AG04450 (cell line): ENCODE measurements at regions not wholly inside any gene's neighbourhood (a gene's known extent, or its start where the extent isn't known, plus 50 kb on each side); places are given as distances from the start of the nearest gene placed in this dataset.

Experiments used
- CTCF ChIA-PET: fragments of 300-600, 350-600 bp; formaldehyde crosslinking; extraction: SDS; loops from one replicate; lab custom pipeline; 2022; ENCODE audit warnings: antibody characterized with exemption, inconsistent platforms; lab: Charles Lee
- POLR2A ChIA-PET: fragments of 350-600 bp; formaldehyde crosslinking; extraction: SDS; loops from one replicate; lab custom pipeline; 2021; ENCODE audit warnings: antibody characterized with exemption, inconsistent platforms; lab: Yijun Ruan, JAX
- DNase-seq: peaks from one replicate; pipeline ENCODE4 v3.0.0-alpha.2; 2011; ENCODE audit warnings: low read depth, low spot score
- H3K27ac ChIP-seq: one replicate; pipeline ENCODE4 v1.5.1; 2012; ENCODE audit warnings: low read depth, low read length, control low read depth
- H3K27me3 ChIP-seq: one replicate; pipeline ENCODE4 v1.6.0; 2012; ENCODE audit warnings: low read length; ENCODE audit not compliant: control insufficient read depth, insufficient read depth
- H3K4me3 ChIP-seq: 2 replicates; pipeline ENCODE4 v1.5.1; 2011; ENCODE audit warnings: mild to moderate bottlenecking, low read depth, low read length, control low read depth
- H3K9me3 ChIP-seq: 2 replicates; pipeline ENCODE4 v1.5.1; 2012; ENCODE audit warnings: low read length; ENCODE audit not compliant: control insufficient read depth, insufficient read depth
- TF ChIP-seq, protein P1 (sequence below): IDR thresholded peaks from 2 replicates; pipeline ENCODE4 v1.5.1; 2011; ENCODE audit warnings: low read depth, low read length, control low read depth, inconsistent platforms

- no peak for DNase-seq
- ChIA-PET POLR2A (no interaction called here), CTCF (no interaction called here)
- Histone ChIP-seq H3K9me3 (no peaks in the 10 kb centered on the region), H3K27ac (no peak overlapping the region), H3K4me3 (no peak overlapping the region), H3K27me3 (no peaks in the 10 kb centered on the region)
- TF ChIP-seq, protein P1, sequence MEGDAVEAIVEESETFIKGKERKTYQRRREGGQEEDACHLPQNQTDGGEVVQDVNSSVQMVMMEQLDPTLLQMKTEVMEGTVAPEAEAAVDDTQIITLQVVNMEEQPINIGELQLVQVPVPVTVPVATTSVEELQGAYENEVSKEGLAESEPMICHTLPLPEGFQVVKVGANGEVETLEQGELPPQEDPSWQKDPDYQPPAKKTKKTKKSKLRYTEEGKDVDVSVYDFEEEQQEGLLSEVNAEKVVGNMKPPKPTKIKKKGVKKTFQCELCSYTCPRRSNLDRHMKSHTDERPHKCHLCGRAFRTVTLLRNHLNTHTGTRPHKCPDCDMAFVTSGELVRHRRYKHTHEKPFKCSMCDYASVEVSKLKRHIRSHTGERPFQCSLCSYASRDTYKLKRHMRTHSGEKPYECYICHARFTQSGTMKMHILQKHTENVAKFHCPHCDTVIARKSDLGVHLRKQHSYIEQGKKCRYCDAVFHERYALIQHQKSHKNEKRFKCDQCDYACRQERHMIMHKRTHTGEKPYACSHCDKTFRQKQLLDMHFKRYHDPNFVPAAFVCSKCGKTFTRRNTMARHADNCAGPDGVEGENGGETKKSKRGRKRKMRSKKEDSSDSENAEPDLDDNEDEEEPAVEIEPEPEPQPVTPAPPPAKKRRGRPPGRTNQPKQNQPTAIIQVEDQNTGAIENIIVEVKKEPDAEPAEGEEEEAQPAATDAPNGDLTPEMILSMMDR: no peak
Measured at GRCh38 chr2:35298493-35298892, 1057.1 kb upstream of the CRIM1 start.

- TF ChIP-seq, protein P1: no peak
- H3K27ac ChIP-seq: no peak overlapping the region
- H3K9me3 ChIP-seq: peaks cover 5% of the 10 kb centered on the region; the same call in 1 of the 2 replicates
- H3K27me3 ChIP-seq: no peaks in the 10 kb centered on the region
- DNase-seq: no peak
- ChIA-PET CTCF (no interaction called here), POLR2A (no interaction called here)
- H3K4me3 ChIP-seq: no peak overlapping the region
Measured at GRCh38 chr2:35297403-35297802, 1058.2 kb upstream of the CRIM1 start.

DNA sequence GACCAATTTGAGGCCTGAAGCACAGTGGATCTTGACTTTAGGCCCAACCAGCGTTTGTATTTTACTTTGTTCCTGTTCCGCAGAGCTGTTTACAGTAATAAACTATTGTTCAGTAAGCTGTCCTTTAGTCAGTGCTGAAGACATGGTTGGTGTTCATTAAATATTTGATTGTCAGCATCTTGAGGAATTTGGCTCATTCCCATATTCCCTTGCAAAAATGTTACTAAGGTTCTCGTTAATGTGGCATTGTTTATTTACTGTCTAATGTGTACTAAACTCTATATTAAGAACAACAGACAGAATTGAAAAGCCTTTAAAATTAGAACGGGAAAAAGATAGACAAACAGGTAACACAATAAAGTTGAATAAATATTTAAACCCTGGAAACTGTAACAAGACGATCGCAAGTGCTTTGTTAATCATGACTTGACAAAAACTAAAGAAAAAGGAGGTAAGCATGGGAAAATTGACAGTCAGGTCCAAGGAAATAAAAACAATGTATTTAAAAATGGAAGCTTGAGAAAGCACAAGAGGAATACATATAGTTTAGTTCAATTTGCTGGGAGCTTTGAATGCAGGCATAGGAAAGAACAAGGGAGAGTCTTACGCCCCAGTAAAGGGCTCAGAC is 1060.8 kb upstream of the CRIM1 start:
- ChIA-PET CTCF (no interaction called here), POLR2A (no interaction called here)
- Histone ChIP-seq H3K9me3 (peaks cover 14% of the 10 kb centered on the region; the same call in 1 of the 2 replicates), H3K27ac (no peak overlapping the region), H3K4me3 (no peak overlapping the region), H3K27me3 (no peaks in the 10 kb centered on the region)
- no peak for DNase-seq
- TF ChIP-seq, protein P1: no peak

DNA sequence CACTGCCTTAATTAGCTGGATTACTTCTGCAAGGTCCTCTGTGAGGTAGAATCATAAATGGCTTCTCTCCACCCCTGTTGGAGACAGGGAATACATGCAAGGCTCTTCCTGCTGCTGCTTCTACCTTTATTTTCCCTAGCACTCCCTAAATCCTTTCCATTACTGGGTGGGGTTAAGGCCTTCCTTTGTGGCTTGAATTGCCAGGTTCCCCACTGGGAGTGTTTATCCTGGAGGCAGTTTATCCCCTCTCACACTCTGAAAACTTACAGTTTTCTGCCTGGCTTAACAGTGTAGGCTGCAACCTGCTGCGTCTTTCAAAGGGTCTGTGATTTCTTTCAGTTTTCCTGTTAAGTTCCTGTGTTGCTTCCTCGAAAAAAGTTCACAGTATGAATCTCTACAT is 1062.3 kb upstream of the CRIM1 start:
- ChIA-PET POLR2A (no interaction called here), CTCF (no interaction called here)
- no peak overlapping the region for H3K27ac ChIP-seq
- no peak overlapping the region for H3K4me3 ChIP-seq
- H3K27me3 ChIP-seq: no peaks in the 10 kb centered on the region
- H3K9me3 ChIP-seq: peaks cover 14% of the 10 kb centered on the region; the same call in 1 of the 2 replicates
- DNase-seq: no peak
- TF ChIP-seq, protein P1: no peak

DNA sequence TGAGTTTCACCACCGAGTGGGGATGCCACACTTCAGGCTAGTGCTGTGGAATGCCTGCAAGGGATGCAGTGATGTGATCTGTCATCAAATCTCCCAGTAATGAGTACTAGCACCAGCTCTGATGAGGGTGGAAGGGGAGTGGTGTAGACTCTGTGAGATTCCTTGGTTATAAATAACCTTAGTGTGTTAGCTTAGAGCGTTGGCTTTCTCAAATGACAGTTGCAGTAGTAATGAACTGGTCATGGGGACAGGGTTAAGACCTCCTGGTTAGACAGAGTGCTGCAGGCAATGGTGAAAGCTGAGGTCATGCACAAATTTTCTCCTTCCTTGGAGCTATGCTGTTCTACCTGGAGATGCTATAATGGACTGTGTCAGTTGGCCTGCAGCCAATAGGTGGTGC is 1063.4 kb upstream of the CRIM1 start:
- Histone ChIP-seq H3K4me3 (no peak overlapping the region), H3K27me3 (no peaks in the 10 kb centered on the region), H3K27ac (no peak overlapping the region), H3K9me3 (peaks cover 14% of the 10 kb centered on the region; the same call in 1 of the 2 replicates)
- CTCF ChIA-PET: no interaction called here
- TF ChIP-seq, protein P1: no peak
- DNase-seq: no peak
- POLR2A ChIA-PET: no interaction called here
